ENCODE measurements at regions not wholly inside any gene's neighbourhood (a gene's known extent, or its start where the extent isn't known, plus 50 kb on each side); places are given as distances from the start of the nearest gene placed in this dataset.

GRCh38 chr14:65187421-65188049, 85.2 kb upstream of the MAX start:
- no peak for DNase-seq

- DNase-seq = no peak
Measured at GRCh38 chr14:65190312-65190711, 88.0 kb upstream of the MAX start.

- no peak for DNase-seq
Measured at GRCh38 chr14:65191716-65192115, 89.4 kb upstream of the MAX start.

- DNase-seq = no peak
Measured at GRCh38 chr14:65192686-65193085, 90.4 kb upstream of the MAX start.

- no peak for DNase-seq
Measured at GRCh38 chr14:65193916-65194590, 91.7 kb upstream of the MAX start.

GRCh38 chr14:65195042-65195719, 92.9 kb upstream of the MAX start:
- no peak for DNase-seq

- DNase-seq = no peak
Measured at GRCh38 chr14:65198346-65198745, 96.0 kb upstream of the MAX start.

GRCh38 chr14:65200454-65200853, 98.1 kb upstream of the MAX start:
- no peak for DNase-seq

- no peak for DNase-seq
Measured at GRCh38 chr14:65203574-65203973, 101.3 kb upstream of the MAX start.

- DNase-seq = no peak
Measured at GRCh38 chr14:65204056-65204455, 101.7 kb upstream of the MAX start.

- no peak for DNase-seq
Measured at GRCh38 chr14:65206078-65206447, 103.7 kb upstream of the MAX start.

- DNase-seq = peak; percentile 92
Measured at GRCh38 chr14:65206448-65207096, 104.3 kb upstream of the MAX start.

- peak; percentile 95 for DNase-seq
Measured at GRCh38 chr14:65208548-65208947, 106.2 kb upstream of the MAX start.

- peak; percentile 99 for DNase-seq
Measured at GRCh38 chr14:65210118-65210821, 108.0 kb upstream of the MAX start.

GRCh38 chr14:65210822-65211182, 108.5 kb upstream of the MAX start:
- DNase-seq = no peak

GRCh38 chr14:65211341-65211987, 109.1 kb upstream of the MAX start:
- peak; percentile 62 for DNase-seq

GRCh38 chr14:65213316-65213715, 111.0 kb upstream of the MAX start:
- no peak for DNase-seq

GRCh38 chr14:65214741-65215140, 112.4 kb upstream of the MAX start:
- no peak for DNase-seq

- no peak for DNase-seq
Measured at GRCh38 chr14:65219353-65219752, 117.0 kb upstream of the MAX start.

GRCh38 chr14:65222440-65222858, 120.1 kb upstream of the MAX start:
- DNase-seq = peak; percentile 36

GRCh38 chr14:65223636-65224035, 121.3 kb upstream of the MAX start:
- no peak for DNase-seq

GRCh38 chr14:65224799-65225198, 122.5 kb upstream of the MAX start:
- DNase-seq = no peak
